Ureter (tissue), 1 donor: ENCODE measurements at regions not wholly inside any gene's neighbourhood (a gene's known extent, or its start where the extent isn't known, plus 50 kb on each side); places are given as distances from the start of the nearest gene placed in this dataset.

Source experiments
- DNase-seq: peaks from one replicate; pipeline ENCODE4 v3.0.0-alpha.2; 2020; ENCODE audit warnings: low spot score
- donor health status: DM: yes; HTN: yes; CAD: no.

DNA sequence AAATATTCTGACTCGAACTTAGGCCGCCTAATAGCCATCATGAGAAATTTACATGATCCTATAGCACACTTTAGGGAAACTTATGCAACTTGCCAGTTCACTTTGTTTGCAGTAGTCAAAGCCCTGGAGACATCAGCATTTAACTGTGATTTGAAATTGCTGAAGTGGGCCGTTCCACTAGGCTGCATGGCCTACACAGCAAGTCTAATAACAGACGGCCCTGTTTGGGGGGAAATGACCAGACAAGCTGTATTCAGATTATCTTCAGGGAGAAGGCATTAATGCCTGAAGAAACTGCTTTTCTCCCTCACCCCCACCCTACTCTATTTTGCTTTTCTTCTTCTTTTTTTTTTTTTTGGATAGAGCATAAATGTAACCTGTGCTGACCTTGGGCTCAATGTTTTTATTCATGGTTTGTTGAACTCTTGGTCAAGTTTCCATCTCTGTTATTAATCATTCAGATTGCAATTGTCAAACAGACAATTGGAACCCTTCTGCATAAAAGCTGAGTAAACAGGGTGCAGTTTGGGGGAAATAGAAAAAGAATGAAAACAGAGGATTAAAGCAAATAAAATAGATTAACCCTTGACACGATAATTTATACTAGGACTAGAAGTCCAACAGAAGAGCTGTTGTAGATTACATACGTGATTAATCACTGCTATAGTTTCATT, 1928.2 kb upstream of the WWC1 start:
- DNase-seq, result no peak

DNA sequence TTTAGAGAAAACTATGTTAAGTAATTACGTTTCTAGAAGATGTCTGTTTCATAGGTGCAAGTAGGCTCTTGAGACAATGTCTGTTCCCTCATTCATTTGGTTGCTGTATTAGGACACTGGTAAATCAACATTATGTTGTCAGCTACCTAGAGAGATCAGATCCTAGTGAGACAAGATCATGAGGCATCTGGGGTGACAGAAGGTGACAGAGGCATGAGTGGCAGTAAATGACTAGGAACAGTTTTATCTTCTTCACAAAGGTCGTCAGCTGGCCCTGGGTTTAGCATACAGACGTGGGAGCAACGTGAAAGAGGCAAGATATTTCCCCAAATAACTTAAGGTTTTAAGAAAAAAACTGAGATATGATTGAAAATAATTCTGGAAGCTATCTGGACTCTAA, 1926.3 kb upstream of the WWC1 start:
- DNase-seq, result no peak

DNA sequence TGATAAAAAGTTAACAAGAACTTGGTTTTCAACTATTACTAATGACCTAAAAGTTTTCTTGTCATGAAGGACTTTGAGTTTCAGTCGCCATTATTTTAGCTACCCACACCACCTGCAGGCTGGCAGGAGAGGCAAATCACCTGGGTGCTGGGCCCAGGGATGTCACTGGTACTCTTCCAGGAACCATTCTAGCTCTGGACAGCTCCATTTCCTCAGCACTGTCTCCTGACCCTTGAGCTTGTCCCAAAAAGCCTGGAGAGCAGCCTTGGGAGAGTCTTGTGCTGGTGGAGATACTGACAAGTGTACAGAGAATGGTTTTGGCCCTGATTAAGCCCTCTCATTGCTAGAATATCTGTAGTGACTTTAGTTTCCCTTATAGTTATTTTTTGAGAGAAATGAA, 1924.1 kb upstream of the WWC1 start:
- no peak for DNase-seq

DNA sequence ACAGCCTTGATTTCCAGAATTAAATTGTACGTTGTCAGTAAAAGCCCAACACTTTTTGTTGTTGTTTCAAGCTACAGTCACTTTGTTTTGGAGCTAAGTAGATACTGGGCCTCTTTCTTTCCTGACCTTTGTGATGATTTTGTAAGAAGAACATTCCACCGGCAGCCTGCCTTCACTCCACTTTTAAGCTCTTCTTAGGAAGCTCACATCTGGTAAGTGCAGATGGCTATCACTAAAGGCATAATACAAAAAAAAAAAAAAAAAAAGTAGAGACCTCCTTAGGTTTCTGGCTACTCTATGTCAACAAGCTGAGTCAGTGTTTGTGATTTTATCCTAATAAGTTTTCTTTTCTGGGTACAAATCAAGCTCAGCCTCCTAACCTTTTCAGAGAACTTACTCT, 1922.1 kb upstream of the WWC1 start:
- DNase-seq, result no peak

DNA sequence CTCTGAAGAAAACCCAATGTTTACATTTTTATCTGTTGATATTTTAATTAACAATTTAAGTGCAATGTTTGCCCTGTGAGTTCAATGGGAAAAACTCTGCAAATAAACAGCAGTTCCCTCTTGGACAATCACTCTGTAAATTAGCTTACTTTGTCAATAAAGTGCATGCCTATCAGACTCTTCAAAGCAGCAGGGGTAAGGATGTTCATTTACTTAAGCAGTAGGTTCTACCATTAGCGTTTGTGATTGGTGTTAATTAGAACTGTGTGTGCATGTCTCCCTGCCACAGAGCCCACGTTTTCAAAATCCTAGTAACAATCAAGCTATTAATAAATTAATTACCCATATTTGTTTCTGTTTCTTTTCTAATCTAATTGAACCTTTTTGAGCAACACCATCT, 1921.6 kb upstream of the WWC1 start:
- no peak for DNase-seq

DNA sequence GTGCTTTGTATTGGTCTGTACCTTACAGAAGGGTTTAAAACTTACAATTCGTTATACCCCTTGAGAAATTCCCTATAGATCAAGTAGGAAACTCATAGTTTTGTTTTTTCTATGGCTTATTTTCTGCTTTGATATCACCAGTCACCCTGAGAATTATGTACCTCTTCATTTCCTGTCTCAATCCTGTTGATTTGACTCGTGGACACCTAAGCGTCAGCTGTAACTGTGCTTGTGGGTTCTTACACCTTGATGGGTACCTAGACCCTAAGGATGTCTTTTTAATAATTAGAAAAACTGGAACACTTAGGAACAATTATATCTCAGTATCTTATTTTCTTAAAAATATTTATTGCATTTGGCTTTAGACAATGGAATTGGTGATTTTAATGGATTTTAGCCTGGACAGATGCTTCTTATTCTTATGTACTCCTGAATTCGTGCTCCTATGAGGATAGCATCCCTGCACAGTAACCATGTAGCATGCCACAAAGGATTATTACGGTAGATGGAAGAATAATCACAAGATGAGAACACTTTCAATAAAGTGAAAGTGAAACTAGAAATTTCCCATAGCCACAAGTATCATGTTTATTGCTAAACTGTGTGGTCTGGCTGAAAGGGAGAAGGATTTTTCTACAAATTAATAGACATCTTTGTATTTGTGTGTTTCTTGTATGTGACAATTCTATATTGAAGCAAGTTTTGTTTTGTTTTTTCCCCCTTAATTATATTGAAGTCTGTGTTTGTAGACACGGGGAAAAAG, 1920.3 kb upstream of the WWC1 start:
- DNase-seq, result no peak

DNA sequence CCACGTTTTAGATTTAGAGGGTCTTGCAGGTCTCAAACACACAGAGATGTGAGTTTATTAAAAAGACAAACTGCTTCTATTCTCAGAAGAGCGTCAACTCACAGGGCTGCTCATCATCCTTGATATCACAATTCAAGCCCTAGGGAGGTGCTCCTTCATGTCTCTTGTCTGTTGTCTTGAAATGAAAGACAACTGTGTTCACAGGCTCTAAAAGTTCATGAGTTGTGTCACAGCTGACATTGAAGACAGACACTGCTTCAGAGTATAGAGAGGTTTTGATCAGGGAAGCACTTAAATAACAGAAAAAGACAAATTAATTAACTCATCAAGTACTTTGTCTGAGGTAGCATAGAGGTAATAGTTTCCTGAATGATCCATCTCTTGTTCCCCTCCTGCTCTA, 1917.6 kb upstream of the WWC1 start:
- no peak for DNase-seq

DNA sequence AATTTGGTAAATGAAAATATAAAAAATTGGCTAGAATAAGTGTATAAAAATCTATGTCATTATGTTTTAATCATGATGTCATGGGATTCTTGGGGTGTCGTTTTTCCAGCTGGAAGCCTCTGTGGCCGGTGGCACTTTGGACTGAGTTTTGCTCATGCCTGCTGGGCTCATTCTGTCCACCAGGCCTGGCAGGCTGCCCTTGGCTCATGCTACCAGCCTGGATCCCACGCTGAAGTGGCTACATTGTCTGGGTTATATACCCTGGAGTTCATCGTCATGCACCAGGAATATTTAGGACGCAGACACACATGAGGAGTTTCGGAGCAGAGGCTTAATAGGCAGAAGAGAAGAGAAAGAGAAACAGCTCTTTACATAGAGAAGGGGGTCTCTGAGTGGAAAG, 1913.7 kb upstream of the WWC1 start:
- no peak for DNase-seq

DNA sequence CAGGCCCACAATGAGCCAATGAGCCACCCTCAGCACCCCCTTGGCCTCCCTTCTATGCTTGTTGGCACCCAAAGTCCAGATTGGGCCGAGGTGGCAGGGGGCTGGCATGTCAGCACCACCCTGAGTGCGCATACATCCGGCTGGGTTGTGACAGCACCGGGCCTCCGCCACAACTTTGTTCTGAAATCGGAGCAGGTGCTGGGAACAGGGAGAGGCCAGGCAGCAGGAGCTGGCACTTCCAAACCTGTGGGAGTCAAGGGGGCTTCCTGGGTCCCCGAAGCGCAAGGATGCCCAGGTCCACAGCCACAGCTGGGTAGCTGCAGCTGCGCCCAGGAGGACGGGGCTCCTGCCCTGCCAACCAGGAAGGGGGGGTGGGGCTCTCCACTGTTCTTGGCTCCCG, 1911.9 kb upstream of the WWC1 start:
- no peak for DNase-seq

DNA sequence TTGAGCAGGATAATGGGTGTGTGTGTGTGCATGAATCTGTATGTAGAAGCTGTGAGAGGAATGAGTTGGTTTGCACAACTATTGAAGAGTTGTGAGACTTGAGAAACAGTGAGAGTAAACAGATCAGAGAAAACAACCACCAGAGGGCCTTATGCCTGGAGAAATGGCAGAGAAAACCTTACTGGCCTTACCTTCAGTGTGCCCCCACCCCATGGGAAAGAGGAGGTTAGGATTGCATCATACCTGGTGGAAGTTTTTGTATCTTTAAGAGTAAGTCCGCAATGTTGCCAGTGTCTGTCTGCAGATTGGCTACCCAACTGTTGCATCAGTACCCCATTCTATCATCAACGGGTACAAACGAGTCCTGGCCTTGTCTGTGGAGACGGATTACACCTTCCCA, 1909.4 kb upstream of the WWC1 start:
- DNase-seq, result no peak

DNA sequence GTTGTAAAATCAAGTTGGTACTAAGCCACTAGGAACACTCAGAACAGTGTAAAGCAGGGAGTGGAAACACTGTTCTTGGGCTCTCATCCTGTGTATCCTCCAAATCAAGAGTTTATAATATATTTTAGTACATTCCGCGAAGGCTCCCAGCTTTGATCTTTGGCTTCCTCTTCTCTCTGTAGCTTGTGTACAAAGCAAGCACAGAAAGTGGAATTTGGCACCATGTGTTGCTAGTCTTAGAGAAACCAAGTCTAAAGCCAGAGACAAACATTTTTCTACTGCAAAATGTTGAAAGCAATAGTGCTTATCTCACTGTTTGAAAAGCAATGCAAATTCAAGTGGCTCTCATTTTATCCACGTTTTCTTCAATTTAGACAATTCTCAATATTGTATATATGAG, 1893.3 kb upstream of the WWC1 start:
- DNase-seq, result no peak

DNA sequence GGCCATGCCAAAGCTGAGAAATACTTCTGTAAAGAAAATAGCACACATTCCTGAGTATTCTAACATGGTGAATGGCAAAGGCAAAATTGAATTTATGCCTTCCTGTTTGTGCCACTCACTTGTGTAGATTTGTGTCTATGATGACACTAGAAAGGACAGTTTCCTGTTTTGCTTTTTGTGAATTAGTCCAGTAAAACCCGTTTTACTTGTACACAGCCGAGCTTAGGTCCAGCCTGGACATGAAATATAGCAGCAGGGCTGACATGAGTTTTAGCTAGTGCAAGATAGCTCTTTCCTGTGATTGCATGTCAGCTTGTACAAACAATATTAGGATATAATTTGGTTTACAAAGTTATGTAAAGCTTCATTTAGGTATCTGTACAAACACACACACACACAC, 1891.7 kb upstream of the WWC1 start:
- no peak for DNase-seq

DNA sequence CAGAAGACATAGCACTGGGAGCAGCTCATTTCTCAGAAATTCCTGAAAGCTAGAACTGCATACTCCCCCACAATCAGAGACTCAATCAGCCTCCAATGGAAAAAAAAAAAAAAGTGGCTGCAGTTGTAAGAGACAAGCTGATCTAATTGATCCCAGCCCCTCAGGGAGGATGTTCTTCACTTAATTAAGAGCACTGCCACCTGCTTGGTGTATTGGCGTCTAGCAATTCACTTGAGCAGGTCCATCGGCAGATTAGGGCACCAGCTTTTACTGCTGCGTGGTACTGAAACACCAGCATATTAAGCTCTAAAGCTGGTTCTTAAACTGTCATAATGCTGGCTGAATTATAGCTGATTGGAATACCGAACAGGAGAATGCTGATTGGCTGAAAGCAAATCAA, 1890.1 kb upstream of the WWC1 start:
- DNase-seq, result no peak

DNA sequence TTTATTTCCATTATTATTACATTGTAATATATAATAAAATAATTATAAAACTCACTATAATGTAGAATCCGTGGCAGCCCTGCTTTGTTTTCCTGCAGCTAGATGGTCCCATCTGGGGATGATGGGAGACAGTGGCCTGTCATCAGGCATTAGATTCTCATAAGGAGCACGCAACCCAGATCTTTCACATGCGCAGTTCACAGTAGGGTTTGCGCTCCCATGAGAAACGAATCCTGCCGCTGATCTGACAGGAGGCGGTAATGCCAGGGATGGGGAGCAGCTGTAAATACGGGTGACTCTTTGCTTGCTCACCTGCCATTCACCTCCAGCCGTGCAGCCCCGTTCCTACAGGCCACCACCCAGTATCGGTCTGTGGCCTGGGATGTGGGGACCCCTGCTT, 1879.3 kb upstream of the WWC1 start:
- no peak for DNase-seq

DNA sequence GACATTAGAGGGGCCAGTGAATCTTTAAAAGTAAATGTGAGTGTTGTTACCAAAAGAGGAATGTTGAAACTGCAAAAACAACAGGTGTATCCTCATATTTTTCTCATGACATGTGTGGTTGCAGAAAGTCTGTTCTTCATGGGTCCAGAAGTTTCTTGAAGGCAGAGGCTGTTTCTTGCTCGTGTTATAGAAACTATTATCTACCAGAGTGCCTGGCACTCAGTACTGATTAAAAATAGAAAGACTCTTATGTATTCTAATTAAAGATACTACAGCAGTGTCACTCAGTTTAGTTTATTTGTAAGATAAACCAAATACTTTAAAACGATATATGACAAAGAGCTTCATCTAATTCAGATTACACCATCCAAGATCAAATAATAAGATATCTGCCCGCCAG, 1864.2 kb upstream of the WWC1 start:
- DNase-seq, result no peak

DNA sequence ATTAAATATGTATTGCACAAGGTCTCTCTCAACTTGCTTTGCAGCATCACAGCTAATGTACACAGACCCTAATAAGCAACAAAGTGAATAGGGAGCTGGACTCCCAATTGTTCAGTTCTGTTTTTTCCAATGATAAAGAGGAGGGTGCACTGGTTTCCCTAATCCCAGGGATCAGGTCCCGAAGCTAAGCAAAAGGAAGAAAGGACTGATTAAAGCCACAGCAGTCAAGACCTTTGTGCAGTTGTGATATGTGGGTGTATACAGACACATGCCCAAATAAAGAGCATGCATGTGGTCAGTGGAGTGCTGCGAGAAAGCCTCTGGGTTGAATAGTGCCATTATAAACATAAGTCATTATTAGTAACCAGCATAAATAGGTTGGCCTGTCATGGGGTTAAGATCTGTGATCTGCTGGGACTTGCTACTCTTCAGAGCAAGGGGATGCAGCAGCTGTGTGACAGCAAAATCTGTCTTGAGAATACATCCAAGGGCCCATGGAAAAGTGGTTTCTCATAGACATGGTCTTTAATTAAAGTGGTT, 1863.1 kb upstream of the WWC1 start:
- DNase-seq, result no peak

DNA sequence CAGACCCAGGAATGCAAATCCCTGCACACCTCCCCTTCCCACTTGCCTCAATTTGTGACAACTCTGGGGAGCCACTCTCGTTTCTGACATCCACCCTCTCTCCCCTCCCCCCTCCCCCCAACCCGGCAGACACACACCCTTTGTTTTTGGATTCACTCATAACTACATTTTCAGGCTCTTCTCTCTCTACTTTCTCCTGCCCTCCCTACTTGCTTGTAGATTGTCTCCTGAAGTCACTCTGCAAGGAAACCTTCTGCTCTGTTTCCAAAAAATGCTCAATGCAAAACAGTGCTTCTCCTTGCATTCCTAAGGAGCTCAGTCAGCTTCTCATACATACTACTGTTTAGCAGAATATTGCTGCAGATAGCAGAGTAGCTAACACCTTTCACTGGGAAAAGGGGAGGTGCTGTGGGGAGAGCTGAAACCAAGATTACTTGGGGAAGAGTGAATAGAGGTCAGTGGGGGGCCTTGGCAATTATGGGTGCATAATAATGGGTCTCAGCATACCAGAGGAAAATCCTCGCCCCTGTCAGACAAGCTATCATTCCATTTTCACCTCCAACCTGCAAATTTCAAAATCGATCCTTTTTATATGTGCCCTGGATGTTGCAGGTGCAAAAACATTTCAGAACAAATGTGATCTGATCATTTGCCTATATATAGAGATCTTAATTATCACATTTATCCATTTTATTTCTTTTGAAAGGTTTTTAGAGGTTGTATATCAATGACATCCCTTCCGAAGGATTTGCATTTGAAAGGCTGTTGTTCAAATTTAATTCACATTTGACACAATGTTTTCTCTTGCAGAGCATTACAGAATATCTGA, 1860.7 kb upstream of the WWC1 start:
- no peak for DNase-seq

DNA sequence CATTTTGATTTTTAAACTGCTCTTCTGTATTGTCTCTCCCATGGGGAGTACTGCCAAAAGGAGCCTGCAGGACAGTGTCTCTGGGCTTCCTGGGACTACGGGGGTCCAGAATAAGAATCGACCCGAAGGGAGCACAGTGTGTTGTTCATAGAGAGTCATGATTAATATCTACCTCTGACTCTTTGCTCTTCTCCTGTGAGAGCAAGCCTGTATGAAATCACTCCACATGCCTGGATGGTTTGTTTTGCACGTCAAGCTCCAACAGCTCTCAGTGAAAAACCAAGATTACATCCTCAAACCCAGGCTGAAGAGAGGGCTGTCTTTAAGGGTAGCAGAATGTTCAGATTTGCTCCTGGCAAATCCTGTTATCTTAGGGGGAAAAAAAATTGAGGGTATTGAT, 1860.0 kb upstream of the WWC1 start:
- DNase-seq, result no peak

DNA sequence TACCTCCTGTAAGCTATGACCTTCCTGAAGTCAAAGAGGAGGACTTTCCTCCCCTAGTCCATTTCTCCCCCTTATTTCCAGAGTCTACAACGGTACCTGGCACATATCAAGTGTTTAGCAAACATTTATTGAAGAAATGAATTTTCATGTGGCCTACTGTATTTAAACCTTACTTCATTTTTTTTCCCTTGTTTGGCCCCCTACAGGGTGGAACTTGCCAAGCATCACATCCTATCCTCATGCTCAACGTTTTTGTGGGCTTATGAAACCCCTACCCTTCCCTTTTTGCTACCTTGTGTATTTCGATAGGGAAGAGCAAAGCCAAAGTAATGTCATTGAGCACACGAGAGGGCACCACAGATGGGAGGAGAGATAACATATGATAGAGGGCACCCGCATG, 1857.8 kb upstream of the WWC1 start:
- DNase-seq, result no peak

DNA sequence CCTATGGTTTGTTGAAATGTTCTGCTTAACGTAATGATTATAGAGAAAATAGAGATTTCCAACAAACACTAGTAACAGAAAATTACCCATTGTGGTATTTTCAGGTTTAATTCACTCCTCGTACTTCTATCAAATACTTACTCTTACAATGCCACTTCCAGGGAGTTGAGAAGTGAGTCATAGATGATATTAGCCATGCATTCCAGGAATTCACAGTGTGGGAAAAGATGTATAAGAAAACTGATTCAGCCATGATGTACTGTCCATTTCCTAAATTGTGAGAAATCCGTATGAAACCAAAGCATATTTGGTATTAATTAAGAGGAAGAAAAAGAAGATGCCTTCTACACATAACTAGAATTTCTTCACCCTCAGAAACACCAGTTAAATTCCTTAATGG, 1854.6 kb upstream of the WWC1 start:
- no peak for DNase-seq

DNA sequence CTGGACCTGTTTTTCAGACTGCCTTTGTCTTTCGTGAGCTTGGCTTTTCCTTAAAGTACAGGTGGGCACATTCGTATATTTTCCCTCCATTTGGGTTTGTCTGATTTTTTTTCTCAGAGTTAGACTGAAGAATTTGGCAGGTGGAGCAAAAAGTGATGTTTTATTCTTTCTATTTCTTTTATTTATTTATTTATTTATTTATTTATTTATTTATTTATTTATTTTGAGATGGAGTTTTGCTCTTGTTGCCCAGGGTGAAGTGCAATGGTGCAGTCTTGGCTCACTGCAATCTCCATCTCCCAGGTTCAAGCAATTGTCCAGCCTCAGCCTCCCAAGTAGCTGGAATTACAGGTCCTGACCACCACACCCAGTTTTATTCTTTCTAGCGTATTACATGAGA, 1805.1 kb upstream of the WWC1 start:
- DNase-seq, result no peak

DNA sequence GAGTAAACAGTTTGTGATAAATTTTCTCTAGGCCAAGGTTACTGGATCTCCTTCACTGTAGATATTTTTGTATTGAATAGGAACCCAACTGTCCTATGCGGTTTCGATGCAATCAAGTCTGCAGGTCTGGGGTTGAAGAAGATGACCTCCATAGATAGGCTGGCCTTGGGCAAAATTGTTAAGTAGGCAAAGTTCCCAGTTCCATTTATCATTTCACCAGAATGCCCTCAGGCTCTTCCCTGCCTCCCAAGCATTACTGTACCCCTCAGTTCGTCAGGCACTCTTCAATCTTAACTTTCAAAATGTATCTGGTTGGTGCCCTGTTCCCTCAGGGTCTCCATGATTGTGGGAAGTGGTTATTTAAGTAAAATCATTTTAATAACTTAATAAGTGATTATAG, 1802.9 kb upstream of the WWC1 start:
- DNase-seq, result no peak

DNA sequence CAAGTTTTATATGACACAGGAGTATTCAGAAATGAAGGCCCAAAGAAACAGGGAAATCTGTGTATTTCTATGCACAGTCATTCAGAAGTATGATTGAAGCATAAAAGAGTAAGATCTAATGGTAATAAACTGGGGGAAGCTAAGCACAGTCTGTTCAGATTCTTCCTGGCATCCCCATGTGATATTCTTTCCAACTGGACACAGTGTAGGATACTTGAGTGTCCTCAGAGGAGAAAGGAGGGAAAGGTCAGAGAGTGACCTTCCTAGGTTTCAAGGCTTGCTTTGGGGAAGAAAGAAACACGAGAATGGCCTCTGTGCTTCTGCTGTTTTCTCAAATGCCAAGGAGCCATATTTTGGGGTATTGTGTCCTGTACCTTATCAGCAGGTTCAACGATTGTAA, 1798.4 kb upstream of the WWC1 start:
- no peak for DNase-seq
